Endothelial cell of umbilical vein (primary cell): ENCODE measurements at regions not wholly inside any gene's neighbourhood (a gene's known extent, or its start where the extent isn't known, plus 50 kb on each side); places are given as distances from the start of the nearest gene placed in this dataset.

Source experiments
- BruUV-seq: library from RNA; stranded (reverse); fragments of 400-500 nt; replicated peaks from 2 replicates; lab custom pipeline; 2021; lab: Mats Ljungman, UMichigan
- CTCF ChIA-PET: fragments of 300-600, 350-600 bp; sonication (Branson Sonifier 250); formaldehyde crosslinking; loops from one replicate; lab custom pipeline; 2021; ENCODE audit warnings: antibody characterized with exemption, inconsistent platforms; lab: Charles Lee
- POLR2A ChIA-PET: fragments of 300-600, 350-600 bp; sonication (Branson Sonifier 250); formaldehyde crosslinking; loops from one replicate; lab custom pipeline; 2021; ENCODE audit warnings: antibody characterized with exemption, inconsistent platforms; lab: Charles Lee
- DNase-seq: peaks from one replicate; pipeline ENCODE4 v3.0.0-alpha.2; 2011; ENCODE audit warnings: low read depth, low spot score
- FAIRE-seq: peaks from 2 replicates; lab custom pipeline; 2011; peaks lifted over from hg19 to GRCh38; lab: Jason Lieb, UNC
- H2AFZ ChIP-seq: 2 replicates; pipeline ENCODE4 v1.6.0; 2012; ENCODE audit warnings: low read depth, low read length, control low read depth, inconsistent platforms
- H3K27ac ChIP-seq: 2 replicates; pipeline ENCODE4 v1.5.1; 2011; ENCODE audit warnings: low read depth, mild to moderate bottlenecking, control low read depth, low read length, moderate library complexity; ENCODE audit not compliant: insufficient read depth
- H3K27me3 ChIP-seq, 2 experiments: 2 replicates each; pipeline versions ENCODE4 v1.6.0 to v1.6.1; 2011; ENCODE audit warnings: low read length in 2 of 2, mixed read lengths in 1 of 2; ENCODE audit not compliant: control insufficient read depth in 2 of 2, insufficient read depth in 2 of 2
- H3K36me3 ChIP-seq, 2 experiments: 2 replicates in 1 of 2; 3 replicates in 1 of 2; pipeline ENCODE4 v1.5.1; 2011; ENCODE audit warnings: low read length in 2 of 2, mild to moderate bottlenecking in 1 of 2, moderate library complexity in 1 of 2; ENCODE audit not compliant: control insufficient read depth in 2 of 2, insufficient read depth in 2 of 2; ENCODE audit errors: extremely low read depth in 1 of 2
- H3K4me1 ChIP-seq: 3 replicates; pipeline ENCODE4 v1.5.1; 2011; ENCODE audit warnings: mild to moderate bottlenecking, low read length; ENCODE audit not compliant: control insufficient read depth, insufficient read depth; ENCODE audit errors: extremely low read depth
- H3K4me2 ChIP-seq: 2 replicates; pipeline ENCODE4 v1.6.1; 2011; ENCODE audit warnings: low read length, control low read depth, mixed read lengths; ENCODE audit not compliant: insufficient read depth
- H3K4me3 ChIP-seq, 3 experiments: fragments of 200-600 bp in 1 of 3; sonication (generic), shearing (Covaris generic) in 1 of 3; replicated peaks in 1 of 3; 2 replicates each; pipeline ENCODE4 v1.5.1; 2011 to 2016; ENCODE audit warnings: control low read depth in 3 of 3, low read length in 3 of 3, mild to moderate bottlenecking in 2 of 3, inconsistent platforms in 1 of 3, low read depth in 1 of 3, moderate library complexity in 1 of 3; ENCODE audit not compliant: insufficient read depth in 1 of 3
- H3K79me2 ChIP-seq: 2 replicates; pipeline ENCODE4 v1.6.0; 2012; ENCODE audit warnings: low read length, inconsistent platforms; ENCODE audit not compliant: control insufficient read depth, insufficient read depth
- H3K9ac ChIP-seq: replicated peaks from 2 replicates; pipeline ENCODE3; 2011; ENCODE audit warnings: low read length, control low read depth; ENCODE audit not compliant: insufficient read depth; ENCODE audit errors: extremely low read depth
- H3K9me1 ChIP-seq: replicated peaks from 3 replicates; pipeline ENCODE4 v1.6.0; 2011; ENCODE audit warnings: mild to moderate bottlenecking, low read length; ENCODE audit not compliant: control insufficient read depth, insufficient read depth; ENCODE audit errors: extremely low read depth
- H3K9me3 ChIP-seq: replicated peaks from 2 replicates; pipeline ENCODE4 v1.5.1; 2012; ENCODE audit warnings: low read length, inconsistent platforms; ENCODE audit not compliant: control insufficient read depth, insufficient read depth
- H4K20me1 ChIP-seq: replicated peaks from 2 replicates; pipeline ENCODE3; 2011; ENCODE audit warnings: mild to moderate bottlenecking, low read length; ENCODE audit not compliant: control insufficient read depth, insufficient read depth; ENCODE audit errors: extremely low read depth
- CTCF ChIP-seq, 2 donors: IDR thresholded peaks; 1 replicate in 1 of 2; 2 replicates in 1 of 2; pipeline ENCODE4 v1.5.1; 2011; ENCODE audit warnings: low read length in 2 of 2, mild to moderate bottlenecking in 2 of 2, moderate library complexity in 2 of 2, control low read depth in 1 of 2, inconsistent platforms in 1 of 2, low read depth in 1 of 2; ENCODE audit not compliant: insufficient read depth in 1 of 2; ENCODE audit errors: extremely low read depth in 1 of 2
- EZH2 ChIP-seq: IDR thresholded peaks from 2 replicates; pipeline ENCODE4 v1.6.1; 2012; ENCODE audit warnings: borderline replicate concordance, low read depth, mild to moderate bottlenecking, moderate library complexity, low read length, inconsistent platforms; ENCODE audit not compliant: severe bottlenecking
- FOS ChIP-seq: IDR thresholded peaks from 2 replicates; pipeline ENCODE4 v1.6.1; 2011; ENCODE audit warnings: mild to moderate bottlenecking, low read length, moderate library complexity, borderline replicate concordance; ENCODE audit not compliant: insufficient read depth
- GATA2 ChIP-seq: IDR thresholded peaks from 2 replicates; pipeline ENCODE4 v1.7.0; 2011; ENCODE audit warnings: low read depth, mild to moderate bottlenecking, moderate library complexity, mixed read lengths, low read length; ENCODE audit not compliant: insufficient read length, insufficient read depth
- JUN ChIP-seq: IDR thresholded peaks from 2 replicates; pipeline ENCODE4 v1.6.1; 2011; ENCODE audit warnings: borderline replicate concordance, low read depth; ENCODE audit not compliant: insufficient read length, insufficient read depth
- MAX ChIP-seq: IDR thresholded peaks from 2 replicates; pipeline ENCODE4 v1.6.1; 2011; ENCODE audit not compliant: insufficient read depth, insufficient read length
- MYC ChIP-seq: IDR thresholded peaks from one replicate; pipeline ENCODE4 v1.6.1; 2011; ENCODE audit warnings: mild to moderate bottlenecking, low read depth, low read length
- POLR2A ChIP-seq: IDR thresholded peaks from 2 replicates; pipeline ENCODE4 v1.6.1; 2012; ENCODE audit warnings: low read depth, mild to moderate bottlenecking, control low read depth, low read length
- POLR2AphosphoS5 ChIP-seq: IDR thresholded peaks from 2 replicates; pipeline ENCODE4 v1.6.1; 2012; ENCODE audit warnings: low read depth, mild to moderate bottlenecking, control low read depth, low read length, moderate library complexity; ENCODE audit not compliant: insufficient read depth
- dilution Hi-C: fragments of 300-500 bp; cut with MboI; formaldehyde crosslinking; loops from one replicate; pipeline ENCODE4 v1.15.0; 2019; ENCODE audit warnings: low sequenced_read_pairs; ENCODE audit not compliant: extremely low pct_ligation_motif_present
- intact Hi-C: fragments of 100-400 bp; cut with micrococcal nuclease; formaldehyde crosslinking; loops from one replicate; pipeline ENCODE4 v1.10.0; 2022

DNA sequence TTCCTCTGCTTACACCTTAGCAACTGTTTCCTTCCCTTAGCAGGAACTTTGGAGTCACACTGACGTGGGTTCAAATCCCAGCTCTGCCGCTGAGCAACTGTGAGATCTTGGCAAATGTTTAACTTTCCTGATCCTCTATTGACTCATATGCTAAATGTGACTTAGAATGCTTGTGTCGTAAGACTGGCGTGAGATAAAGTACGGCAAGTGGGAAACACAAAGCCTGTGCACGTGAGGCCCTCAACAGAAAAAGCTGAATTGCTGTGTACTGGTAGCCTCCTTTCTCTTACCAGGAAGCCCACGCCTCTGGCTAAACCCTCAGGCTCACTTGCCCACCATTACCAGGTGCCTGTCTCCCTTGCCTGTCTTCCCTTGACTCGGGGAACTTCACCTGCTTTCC lies 135.4 kb upstream of the TNR start:
- BruUV-seq, result no TSS peak
- intact Hi-C loops (no loop called here), dilution Hi-C loops (no loop called here)
- no peaks in the 10 kb centered on the region for H3K9me3 ChIP-seq
- FAIRE-seq (no peak), DNase-seq (no peak)
- no peak overlapping the region for H2AFZ ChIP-seq
- no peaks in the 10 kb centered on the region for H3K9me1 ChIP-seq
- H3K4me1 ChIP-seq, result no peaks in the 10 kb centered on the region
- H3K27me3 ChIP-seq, result peaks cover 4 to 11% of the 10 kb centered on the region in 2 experiments
- no peak overlapping the region for H3K4me3 ChIP-seq
- ChIA-PET CTCF (no interaction called here), POLR2A (no interaction called here)
- H3K4me2 ChIP-seq, result no peak overlapping the region
- H3K27ac ChIP-seq, result no peak overlapping the region
- no peaks in the 10 kb centered on the region for H3K36me3 ChIP-seq
- TF ChIP-seq GATA2 (no peak), POLR2AphosphoS5 (no peak), EZH2 (no peak), POLR2A (no peak), MYC (no peak), JUN (no peak), FOS (no peak), MAX (no peak), CTCF (IDR thresholded peaks at IDR 0.05; ENCODE audit: extremely low read depth in 1 of 2, insufficient read depth in 1 of 2, low read depth in 1 of 2, low read length in 2 of 2) (no peak)
- H4K20me1 ChIP-seq, result no peaks in the 10 kb centered on the region
- H3K9ac ChIP-seq, result no peak overlapping the region
- no peaks in the 10 kb centered on the region for H3K79me2 ChIP-seq
